HG03342 (cell line): ENCODE measurements at regions not wholly inside any gene's neighbourhood (a gene's known extent, or its start where the extent isn't known, plus 50 kb on each side); places are given as distances from the start of the nearest gene placed in this dataset.
"Not testable (repeated sequence)": the region's sequence is repeated elsewhere in the genome, so short reads cannot be mapped to it uniquely, and the experiment has no call there.

Experiments
- ATAC-seq: cut with Tn5 transposase; IDR thresholded peaks from one replicate; pipeline ENCODE4 v1.9.1; 2021; ENCODE audit warnings: mild to moderate bottlenecking, moderate library complexity; ENCODE audit not compliant: unreplicated experiment

DNA sequence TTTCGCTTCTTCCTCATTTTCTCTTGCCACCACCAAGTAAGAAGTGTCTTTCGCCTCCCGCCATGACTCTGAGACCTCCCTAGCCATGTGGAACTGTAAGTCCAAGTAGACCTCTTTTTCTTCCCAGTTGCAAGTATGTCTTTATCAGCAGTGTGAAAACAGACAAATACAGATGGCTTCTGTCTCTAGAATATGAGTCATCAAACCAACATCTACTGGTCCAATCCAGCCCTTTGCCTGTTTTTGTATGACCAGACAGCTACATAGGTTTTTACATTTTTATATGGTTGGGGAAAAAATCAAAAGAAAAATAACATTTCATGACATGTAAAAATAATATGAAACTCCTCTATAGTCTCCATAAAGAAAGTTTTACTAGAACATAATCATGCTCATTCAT is 118.7 kb upstream of the PTPRG start:
- no peak for ATAC-seq

DNA sequence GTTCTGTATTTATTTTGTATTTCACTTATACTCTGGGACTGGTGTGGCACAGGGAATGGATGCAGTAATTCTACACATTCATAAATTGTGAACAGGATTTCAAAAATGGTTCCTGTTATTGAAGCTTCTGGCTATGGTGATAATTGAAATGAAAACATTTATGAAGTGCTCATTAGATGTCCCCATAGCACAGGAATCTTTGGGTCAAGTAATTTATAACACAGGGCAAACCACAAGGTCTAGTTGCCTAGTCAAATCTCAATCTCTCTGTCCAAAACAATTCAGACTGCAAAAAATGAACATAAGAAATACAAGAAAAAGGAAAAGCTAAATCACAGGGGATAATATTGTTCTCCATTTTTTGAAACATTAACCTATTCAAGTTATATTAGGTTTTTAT is 117.5 kb upstream of the PTPRG start:
- no peak for ATAC-seq

DNA sequence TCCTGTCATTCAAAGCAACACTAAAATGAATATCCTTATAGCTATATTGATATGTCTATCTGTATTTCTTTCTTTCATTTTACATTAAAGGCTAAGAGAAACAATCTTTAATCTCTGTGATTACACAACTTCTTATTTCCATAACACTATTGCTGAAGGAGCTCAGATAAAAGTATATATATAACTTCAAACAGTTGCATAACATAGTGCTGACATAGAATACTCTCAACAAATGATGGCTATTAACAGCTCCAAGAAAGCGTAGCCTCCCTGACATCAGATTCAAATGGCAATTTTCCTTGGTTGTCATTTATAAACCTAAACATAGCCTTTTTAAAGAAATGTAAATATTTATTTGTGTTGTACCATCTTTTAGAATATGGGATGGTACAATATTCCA is 116.6 kb upstream of the PTPRG start:
- ATAC-seq = no peak

DNA sequence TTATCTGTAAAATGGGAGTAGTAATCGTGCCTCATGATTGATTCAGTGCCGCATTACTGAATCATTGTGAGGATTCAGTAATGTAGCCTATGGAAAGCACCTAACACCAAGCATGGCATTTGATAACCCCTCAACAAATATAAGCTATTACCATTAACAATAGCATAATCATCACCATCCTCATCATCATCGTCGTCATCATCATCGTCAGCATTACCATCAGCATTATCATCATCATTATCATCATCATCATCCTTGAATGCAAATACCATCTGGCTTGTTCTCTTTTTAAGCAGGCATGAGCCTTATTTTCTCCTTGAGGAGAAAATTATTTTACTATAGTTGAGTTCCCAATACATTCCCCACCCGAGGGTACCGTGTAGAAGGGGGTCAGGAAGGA is 115.4 kb upstream of the PTPRG start:
- ATAC-seq = no peak

DNA sequence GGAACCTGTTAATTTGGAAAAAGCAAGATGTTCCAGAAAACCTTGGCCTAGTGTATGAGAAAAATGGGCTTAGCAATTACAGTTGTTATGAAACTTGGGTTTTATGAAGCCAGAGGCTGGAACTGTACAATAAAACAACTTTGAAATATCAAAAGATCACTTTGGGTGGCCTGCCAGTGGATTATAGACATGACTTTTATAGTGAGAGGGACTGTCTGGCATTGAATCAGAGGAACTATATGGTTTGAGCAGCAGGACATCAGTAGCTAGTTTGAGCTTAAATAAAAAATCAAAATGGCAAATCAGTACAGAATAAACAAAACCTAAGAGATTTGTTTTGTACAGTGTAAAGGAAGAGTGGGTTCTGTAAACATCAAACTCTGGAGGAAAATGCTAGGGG is 115.0 kb upstream of the PTPRG start:
- no peak for ATAC-seq

DNA sequence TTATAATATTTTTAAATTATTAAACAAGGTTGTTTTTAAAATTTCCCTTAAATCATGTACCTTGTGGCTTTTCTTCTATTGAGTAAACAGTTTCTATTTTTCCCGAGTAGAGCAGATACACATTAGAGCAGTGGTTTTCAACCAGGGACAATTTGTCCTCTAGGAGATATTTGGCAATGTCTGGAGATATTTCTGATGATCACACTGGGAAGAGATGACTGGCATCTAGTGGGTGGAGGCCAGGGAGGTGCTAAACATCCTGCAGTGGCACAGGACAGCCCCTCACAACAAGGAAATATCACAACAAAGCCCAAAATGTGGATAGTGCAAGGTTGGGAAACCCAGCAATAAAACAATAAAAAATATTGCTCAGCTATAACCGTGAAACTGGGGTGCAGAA is 113.0 kb upstream of the PTPRG start:
- no peak for ATAC-seq

DNA sequence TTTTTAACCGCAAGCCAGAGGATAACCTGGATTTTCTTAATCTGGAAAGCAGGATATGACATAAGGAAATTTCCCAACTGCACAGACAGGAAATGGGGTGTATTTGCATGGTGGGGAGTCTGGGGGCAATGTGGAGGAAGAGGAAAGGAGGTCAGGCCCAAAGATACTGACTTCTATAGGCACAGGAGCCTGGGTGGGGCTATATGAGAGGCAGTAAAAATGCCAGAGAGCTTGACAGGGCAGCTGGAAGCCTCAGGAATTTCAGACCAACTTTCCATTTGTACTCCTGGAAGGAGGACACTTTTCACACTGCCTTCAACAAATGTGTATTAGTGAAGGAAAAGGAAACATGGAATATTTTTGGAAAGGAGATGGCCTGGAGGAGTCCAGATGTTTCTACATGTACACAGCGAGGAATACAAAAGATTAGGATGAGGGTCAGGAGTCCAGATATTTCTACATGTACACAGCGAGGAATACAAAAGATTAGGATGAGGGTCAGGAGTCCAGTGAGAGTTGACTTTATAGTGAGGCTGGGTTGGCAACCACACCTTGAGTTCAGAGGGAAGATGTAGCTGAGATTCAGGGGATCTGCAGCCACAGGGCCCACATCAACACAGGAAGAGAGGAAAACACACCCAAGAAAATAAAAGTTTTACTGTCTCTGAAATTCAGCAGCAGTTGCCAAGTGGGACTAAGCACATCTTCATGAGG is 111.9 kb upstream of the PTPRG start:
- no peak for ATAC-seq

DNA sequence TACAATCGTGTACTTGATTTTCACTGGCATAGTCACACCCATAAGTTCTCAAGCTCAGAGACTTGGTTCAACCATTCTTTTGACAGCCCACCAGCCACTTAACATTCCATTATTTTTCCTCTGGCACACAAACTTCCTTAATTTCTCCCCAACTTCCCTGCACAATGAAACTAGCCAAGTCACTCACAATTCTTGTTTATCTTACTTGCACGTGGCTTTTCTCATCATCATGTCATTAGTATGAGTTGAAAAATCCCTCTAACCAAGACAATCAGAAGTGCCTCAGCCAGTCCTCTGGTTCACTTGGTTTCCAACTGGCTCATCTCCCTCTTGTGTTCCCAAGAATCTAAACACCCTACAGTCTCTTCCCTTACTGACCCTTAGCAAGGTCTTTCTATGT is 110.5 kb upstream of the PTPRG start:
- ATAC-seq = no peak

DNA sequence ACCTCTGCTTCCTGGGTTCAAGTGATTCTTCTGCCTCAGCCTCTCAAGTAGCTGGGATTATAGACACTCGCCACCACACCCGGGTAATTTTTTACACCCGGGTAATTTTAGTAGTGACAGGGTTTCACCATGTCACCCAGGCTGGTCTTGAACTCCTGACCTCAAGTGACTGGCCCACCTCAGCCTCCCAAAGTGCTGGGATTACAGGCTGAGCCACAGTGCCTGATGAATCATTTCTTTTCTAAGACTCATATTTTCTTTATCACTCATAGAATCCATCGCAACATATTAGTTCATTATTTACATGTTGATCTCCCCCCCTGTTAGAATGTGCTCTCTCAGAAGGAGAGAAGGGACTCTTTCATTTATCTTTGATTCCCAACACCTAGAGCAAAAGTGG is 109.5 kb upstream of the PTPRG start:
- ATAC-seq = no peak

DNA sequence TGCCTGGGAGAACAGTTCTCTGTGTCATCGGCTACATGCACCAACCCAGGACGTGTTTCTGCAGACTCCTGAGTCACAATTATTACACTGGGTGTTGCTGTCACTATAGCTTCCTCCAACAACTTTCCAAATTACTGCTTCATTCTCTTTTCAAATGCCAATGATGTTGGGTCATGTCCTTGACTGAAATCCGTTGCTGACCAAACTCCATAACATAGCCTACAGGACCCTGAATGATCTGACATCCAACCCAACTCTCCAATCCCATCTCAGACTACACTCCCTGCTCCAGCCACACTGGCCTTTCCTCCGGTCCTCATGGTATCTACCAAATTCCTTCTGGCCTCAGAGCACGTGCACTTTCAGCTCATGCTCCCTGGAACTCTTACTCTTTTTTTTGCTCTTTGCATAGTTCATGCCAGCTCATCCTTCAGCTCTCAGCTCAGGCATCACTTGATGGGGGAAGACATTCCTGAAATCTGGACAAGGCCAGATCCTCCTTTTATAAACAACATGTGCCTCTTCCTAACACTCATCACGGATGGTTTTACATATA is 108.8 kb upstream of the PTPRG start:
- ATAC-seq = no peak

DNA sequence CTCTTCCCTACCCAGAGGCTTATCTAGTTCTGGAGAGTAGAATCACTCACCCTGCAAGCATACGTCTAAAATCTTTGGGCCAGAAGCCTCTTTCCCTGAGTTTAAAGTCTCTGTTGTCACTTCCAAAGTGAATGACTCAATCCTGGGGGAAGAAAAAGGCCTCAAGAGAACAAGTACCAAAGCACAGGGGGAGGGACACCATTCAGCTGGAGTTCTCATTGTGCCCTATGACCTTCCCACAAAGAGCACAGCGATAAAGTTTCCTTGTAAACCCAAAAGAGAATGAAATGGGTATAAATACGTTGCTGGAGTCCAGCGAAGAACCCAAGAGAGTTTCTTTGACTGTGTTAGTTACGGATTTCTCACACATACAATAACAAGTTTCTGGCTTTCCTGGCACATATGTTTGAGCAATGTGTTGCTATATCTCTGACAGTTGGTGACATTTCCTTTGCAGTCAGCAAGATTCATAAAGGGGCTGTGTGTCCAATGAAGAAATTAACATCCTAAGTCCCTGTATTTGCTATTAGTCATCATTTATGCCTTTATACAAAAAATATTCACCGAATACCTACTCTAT is 107.3 kb upstream of the PTPRG start:
- ATAC-seq = no peak

DNA sequence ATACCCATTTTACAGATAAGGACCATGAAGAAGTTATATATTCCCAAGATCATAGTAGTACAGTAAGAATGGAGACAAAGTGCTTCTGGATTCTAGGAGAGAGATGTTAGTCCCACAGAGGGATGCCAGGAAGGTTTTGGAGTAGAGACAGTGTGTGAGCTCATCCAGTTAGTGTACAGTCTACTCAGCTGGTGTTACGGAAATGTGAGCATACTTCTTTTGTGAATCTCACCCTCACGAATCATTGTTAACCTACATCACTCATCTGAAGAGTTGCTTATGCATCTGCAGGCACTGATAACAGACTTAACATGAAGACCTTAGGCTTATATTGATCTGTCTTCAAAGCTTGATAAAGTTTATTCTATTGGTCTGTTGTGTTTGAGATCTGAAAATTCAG is 106.6 kb upstream of the PTPRG start:
- no peak for ATAC-seq

DNA sequence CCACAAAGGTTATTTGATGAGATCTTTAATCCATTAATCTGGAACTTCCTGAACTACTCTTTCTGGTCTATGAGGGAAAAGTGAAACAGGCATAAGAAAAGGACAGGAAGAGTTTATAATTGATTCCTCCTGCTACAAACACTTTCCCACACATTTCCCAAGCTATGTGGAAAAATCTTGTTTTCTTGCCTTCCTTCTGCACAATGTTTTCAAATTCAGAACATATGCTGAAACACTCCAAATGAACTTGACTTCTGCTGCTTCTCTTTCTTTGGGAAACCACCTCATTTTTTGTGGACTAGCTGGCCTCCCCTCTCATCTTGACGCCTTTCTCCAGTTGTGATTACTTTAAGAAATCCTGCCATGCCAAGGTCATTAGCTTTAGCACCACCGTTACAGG is 100.7 kb upstream of the PTPRG start:
- ATAC-seq = no peak

DNA sequence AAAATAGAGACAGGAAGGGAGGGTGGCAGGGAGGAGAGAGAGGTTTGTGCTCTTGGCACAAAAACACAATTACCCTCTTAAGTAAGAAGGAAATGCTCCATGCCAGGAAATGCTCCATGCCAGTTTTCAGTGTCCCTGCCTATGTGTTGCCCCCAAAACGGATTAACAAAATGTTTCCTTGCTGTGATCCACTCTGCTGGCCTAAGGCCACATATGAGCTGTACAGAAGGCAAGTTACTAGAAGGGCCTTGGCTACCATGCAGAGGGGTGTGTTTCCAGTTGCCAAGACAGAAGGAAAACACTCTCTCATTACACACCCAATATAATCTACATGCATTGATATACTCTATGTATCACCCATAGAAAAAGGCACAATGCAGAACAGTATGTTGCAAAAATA is 98.2 kb upstream of the PTPRG start:
- ATAC-seq = no peak

DNA sequence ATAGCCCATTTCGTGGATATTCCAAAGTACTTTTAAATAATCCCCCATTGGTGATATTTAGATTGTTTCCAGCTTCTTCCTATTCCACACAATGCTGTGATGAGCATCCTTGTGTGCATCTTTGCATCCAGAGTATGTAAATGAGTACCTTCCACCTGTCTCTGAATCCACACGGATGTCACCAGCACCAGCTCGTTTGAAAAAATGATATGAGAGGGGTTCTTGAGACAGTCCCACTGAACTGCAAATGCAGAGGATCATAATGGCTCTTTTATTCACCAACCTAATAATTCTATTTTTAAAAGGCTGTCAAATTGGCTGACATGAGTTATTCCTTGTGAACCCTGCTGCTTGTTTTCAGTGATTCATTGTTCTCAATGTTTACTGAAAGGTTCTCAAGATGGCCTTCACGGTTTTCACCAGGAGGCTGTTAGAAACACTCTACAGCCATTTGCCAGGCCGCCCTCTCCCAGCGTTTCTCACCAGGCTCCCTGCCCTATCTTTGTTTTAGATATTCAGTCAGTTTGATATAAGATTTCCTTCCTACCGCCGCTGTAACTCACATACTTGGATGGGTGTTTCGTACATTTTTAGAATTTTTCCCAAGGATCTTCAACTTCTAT is 96.7 kb upstream of the PTPRG start:
- ATAC-seq = no peak

DNA sequence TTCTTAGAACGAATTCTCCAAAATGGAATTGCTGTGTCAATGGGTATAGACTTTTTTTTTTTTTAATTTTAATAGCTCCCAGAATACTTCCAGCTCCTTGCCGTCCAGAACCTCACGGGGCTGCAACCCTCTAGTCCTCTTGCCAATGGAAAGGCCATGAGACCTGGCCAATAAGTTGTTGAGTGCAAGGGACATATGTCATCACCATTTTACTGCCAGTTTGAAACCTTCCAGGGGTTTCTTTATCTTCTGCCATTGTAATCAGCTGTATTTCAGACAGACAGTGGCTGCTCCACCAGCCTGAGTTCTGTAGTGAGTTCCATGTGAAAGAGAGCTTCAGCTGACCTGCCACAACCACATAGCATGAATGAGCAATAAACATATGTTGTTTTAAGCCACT is 95.0 kb upstream of the PTPRG start:
- no peak for ATAC-seq

DNA sequence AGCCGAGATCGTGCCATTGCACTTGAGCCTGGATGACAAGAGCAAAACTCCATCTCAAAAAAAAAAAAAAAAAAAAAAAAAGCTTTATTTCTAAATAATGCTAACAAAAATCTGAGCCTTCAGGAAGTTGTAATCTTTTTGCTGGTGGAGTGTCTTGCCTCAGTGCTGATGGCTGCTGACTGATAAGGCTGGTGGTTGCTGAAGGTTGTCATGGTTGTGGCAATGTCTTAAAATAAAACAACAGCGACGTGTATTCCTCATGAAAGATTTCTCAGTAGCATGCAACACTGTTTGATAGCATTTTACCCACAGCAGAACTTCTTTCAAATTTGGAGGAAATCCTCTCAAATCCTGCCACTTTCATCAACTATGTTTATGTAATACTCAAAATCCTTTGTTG is 77.4 kb upstream of the PTPRG start:
- no peak for ATAC-seq

DNA sequence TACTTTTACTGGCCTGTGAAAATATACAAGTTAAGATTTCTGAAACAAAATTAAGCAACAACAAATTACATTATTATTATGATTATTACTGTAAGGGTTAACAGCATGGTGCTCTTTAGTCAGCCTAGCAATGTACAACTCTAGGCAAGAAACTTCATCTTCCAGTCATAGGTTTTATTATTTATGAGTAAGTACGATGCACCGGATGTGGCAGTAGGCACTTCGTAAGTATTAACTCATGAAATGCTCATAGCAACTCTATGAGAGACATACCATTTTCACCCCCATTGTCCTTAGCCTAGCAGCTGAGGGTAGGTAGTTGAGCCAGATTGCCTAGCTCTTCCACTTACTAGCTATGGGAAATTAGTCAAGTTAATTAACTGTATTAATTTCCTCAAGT is 68.0 kb upstream of the PTPRG start:
- no peak for ATAC-seq

DNA sequence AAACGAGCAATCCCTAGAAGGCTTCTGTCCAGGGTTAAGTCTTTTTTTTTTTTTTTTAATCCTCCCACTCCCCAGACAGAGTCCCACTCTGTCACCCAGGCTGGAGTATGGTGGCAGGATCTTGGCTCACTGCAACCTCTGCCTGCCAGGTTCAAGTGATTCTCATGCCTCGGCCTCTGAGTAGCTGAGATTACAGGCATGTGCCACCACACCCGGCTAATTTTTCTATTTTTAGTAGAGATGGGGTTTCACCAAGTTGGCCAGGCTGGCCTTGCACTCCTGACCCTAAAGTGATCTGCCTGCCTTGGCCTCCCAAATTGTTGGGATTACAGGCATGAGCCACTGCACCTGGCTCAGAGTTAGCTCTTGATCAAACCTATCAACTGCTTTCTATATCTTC is 67.1 kb upstream of the PTPRG start:
- ATAC-seq = not testable (repeated sequence)

DNA sequence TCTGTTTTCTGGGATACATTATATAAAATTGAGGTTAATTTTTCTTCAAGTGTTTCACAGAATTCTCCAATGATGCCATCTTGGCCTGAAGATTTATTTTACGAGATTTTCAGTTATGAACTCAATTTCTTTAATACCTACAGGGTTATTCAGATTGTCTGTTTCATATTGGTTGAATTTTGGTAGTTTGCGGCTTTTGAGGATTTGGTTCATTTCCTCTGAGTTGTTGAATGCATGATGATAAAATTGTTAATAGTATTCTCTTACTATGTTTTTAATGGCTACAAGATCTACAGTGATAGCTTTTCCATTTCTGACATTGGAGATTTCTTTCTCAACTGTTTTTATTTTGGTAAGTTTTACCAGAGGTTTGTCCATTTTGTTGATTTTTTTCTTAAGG is 63.9 kb upstream of the PTPRG start:
- ATAC-seq = no peak

DNA sequence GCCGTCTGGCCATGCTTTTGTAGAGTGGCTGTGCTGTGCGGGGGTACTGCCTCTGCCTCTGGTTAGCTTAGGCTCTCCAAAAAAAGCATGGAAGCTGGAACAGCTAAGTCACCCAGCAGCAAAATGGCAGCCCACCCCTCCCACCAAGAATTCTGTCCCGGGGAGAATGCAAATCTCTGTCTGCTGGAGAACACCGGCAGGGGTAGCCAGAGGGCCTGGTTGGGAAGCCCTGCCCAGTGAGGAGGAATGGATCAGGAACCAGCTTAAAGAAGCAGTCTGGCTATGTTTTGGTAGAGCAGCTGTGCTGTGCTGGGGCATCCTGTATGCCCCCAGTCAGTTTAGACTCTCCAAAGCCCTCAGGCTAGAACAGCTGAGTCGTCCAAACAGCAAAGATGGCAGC is 56.2 kb upstream of the PTPRG start:
- no peak for ATAC-seq

DNA sequence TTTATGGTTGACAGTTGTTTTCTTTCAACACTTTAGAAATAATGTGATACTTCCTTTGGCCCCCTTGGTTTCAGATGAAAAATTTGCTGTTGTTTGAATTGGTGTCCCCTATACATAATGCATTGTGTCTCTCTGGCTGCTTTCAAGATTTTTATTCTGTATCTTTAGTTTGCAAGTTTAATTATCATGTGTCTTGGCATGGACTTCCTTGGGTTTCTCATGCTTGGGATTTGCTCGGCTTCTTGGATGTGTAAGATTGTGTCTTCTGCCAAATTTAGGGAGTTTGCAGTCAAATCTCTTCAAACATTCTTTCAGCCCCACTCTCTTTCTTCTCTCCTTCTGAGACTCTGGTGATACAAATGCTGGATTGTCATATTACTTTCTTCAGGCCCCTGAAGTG is 53.4 kb upstream of the PTPRG start:
- no peak for ATAC-seq
